Adipocyte (in vitro differentiated cells): ENCODE measurements at regions not wholly inside any gene's neighbourhood (a gene's known extent, or its start where the extent isn't known, plus 50 kb on each side); places are given as distances from the start of the nearest gene placed in this dataset.

Source experiments
- DNase-seq: peaks from one replicate; pipeline ENCODE4 v3.0.0-alpha.2; 2015; ENCODE audit warnings: low read depth
- H3K27me3 ChIP-seq: replicated peaks from 2 replicates; pipeline ENCODE4 v1.7.0; 2013; ENCODE audit warnings: mild to moderate bottlenecking, low read length, moderate library complexity; ENCODE audit not compliant: control insufficient read depth, insufficient read depth
- H3K36me3 ChIP-seq: 2 replicates; pipeline ENCODE4 v1.7.0; 2013; ENCODE audit warnings: low read length, mild to moderate bottlenecking, moderate library complexity; ENCODE audit not compliant: control insufficient read depth, insufficient read depth, severe bottlenecking
- H3K4me1 ChIP-seq: 2 replicates; pipeline ENCODE4 v1.7.0; 2013; ENCODE audit warnings: mild to moderate bottlenecking, low read length, moderate library complexity; ENCODE audit not compliant: control insufficient read depth, insufficient read depth
- H3K4me3 ChIP-seq: 2 replicates; pipeline ENCODE4 v1.7.0; 2013; ENCODE audit warnings: mild to moderate bottlenecking, low read length, moderate library complexity
- H3K9ac ChIP-seq: 2 replicates; pipeline ENCODE4 v1.7.0; 2013; ENCODE audit warnings: mild to moderate bottlenecking, low read length, moderate library complexity
- H3K9me3 ChIP-seq: 2 replicates; pipeline ENCODE4 v1.7.0; 2013; ENCODE audit warnings: mild to moderate bottlenecking, low read length, moderate library complexity; ENCODE audit not compliant: control insufficient read depth

DNA sequence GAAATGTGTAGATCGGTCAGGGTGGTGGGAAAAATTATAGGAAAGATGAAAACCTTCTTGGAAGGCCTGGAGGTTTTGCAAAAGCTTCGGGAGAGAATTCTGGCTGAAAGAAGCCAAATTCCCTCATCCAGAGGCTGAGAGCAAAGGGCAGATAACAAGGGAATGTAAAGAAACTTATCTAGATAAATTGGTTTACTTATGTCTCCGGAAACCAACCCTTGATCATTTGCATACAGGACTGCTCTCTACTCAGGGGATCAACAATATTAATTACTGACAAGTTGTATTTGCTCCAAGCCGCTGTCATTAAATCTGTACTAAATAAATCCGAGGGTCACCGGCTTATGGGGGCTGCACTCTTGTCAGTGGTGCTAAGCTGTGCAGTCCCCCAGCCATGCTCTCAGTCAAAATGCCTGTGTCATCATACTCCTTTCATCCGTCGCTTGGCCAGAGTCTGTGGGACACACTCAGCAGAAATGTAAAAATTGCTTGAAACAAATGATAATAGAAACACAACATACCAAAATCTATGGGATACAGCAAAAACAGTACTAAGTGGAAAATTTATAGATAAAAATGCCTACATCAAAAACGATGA, 715.7 kb downstream of the KCTD8 start:
- Histone ChIP-seq H3K36me3 (no peaks in the 10 kb centered on the region), H3K4me1 (no peaks in the 10 kb centered on the region), H3K9me3 (peaks cover 16% of the 10 kb centered on the region), H3K4me3 (no peak overlapping the region), H3K27me3 (no peaks in the 10 kb centered on the region), H3K9ac (no peak overlapping the region)
- DNase-seq: no peak

DNA sequence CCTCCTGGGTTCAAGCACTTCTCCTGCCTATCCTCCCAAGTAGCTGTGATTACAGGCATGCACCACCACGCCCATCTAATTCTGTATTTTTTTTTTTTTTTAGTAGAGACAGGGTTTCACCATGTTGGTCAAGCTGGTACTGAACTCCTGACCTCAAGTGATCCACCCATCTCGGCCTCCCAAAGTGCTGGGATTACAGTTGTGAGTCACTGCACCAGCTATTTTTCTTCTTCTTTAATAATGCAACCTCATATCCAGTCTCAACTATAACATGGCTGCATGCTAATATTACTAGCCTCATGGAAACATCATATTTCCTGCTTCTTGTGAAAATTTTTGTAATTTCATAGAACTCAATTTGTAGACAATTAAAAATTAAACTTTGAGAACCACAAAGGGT, 706.5 kb downstream of the KCTD8 start:
- no peaks in the 10 kb centered on the region for H3K36me3 ChIP-seq
- H3K4me3 ChIP-seq: no peak overlapping the region
- DNase-seq: no peak
- no peaks in the 10 kb centered on the region for H3K9me3 ChIP-seq
- H3K27me3 ChIP-seq: no peaks in the 10 kb centered on the region
- no peak overlapping the region for H3K9ac ChIP-seq
- H3K4me1 ChIP-seq: no peaks in the 10 kb centered on the region

DNA sequence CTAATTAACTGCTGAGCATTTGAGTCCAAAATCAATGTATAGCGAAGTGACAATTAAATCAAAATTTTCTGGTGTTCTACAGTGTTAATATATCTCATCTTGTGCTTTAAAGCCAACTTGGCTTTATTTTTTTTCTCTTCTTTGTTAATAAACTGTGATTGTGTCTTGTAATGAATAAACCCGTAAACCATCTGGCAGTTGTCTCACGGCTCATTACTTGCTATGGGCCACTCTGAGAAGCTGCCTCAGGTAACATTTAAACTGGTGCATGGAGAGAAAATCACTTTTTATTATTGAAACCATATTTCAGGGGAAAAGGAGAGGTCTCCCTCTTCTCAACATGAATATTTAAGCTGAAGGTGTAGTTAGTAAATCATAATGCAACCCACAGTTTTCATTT, 694.0 kb downstream of the KCTD8 start:
- no peak for DNase-seq
- no peaks in the 10 kb centered on the region for H3K9me3 ChIP-seq
- no peaks in the 10 kb centered on the region for H3K36me3 ChIP-seq
- no peak overlapping the region for H3K9ac ChIP-seq
- H3K27me3 ChIP-seq: no peaks in the 10 kb centered on the region
- no peaks in the 10 kb centered on the region for H3K4me1 ChIP-seq
- H3K4me3 ChIP-seq: no peak overlapping the region

DNA sequence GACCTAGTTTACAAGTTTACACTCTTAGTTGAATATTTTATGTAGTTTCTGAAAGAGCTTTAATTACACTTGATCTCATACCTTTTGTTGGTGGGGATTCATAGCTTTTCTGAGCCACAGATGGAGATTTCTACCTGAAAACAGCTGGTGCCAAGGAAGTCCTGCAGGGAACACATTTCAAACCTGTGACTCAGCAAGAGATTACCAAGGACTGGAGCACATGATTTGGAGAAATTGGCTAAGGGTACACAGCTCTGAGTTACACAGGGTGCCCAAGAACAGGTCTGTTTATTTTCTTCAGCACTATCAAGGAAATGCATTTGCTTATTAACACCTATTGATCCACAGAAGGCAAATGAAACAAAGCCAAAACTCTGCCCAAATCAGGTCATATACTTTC, 691.5 kb downstream of the KCTD8 start:
- Histone ChIP-seq H3K36me3 (no peaks in the 10 kb centered on the region), H3K4me1 (no peaks in the 10 kb centered on the region)

DNA sequence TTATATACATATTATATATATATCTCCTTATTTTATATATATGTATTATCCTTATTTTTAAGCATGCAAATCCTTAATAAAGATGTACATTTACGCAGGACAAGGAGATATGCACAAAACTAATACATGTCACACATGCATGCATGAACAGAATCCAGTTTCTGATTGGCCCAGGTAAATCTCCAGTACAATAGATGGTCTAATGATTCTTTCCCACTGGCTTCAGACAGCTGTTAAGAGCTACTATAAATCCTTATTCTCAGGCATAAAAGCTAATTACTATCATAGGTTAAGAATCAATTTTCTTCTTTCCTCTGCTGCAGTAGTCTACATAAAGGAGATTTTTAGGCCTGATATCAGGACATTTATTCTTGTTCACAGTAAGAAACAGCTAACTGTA, 689.8 kb downstream of the KCTD8 start:
- DNase-seq: no peak
- Histone ChIP-seq H3K36me3 (no peaks in the 10 kb centered on the region), H3K9me3 (no peaks in the 10 kb centered on the region), H3K4me3 (no peak overlapping the region), H3K4me1 (no peaks in the 10 kb centered on the region), H3K9ac (no peak overlapping the region), H3K27me3 (no peaks in the 10 kb centered on the region)

More for the DNA sequence above, 691.5 kb downstream of the KCTD8 start:
- no peaks in the 10 kb centered on the region for H3K27me3 ChIP-seq
- no peak for DNase-seq
- no peaks in the 10 kb centered on the region for H3K9me3 ChIP-seq
- H3K4me3 ChIP-seq: no peak overlapping the region
- no peak overlapping the region for H3K9ac ChIP-seq

DNA sequence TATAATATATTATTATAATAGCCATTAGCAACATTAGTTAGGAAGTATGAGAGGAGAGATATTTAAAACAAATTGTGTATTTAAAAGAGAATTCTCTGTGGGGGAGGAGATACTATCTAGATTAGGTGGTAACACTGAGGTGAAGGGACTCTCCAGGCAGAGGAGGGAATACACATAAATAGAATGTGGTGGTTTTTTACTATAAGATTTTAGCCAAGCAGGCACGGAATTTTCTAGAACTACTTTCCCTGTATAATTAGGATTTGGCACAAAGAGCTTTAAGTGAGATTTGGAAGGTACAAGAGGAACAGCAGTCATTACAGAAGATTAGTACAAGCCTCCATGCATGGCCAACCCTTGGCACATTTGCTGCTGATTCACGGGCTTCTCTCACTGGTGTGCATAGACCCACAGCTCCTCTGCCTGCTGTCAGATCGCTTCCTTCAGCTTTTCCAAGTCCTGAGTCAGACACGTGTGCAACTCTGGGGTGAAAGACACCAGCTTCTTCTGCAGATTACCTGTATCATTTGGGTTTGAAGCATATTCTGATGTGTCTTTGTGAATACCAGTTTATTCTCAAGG, 685.5 kb downstream of the KCTD8 start:
- no peaks in the 10 kb centered on the region for H3K4me1 ChIP-seq
- no peak overlapping the region for H3K9ac ChIP-seq
- DNase-seq: no peak
- H3K4me3 ChIP-seq: no peak overlapping the region
- H3K27me3 ChIP-seq: no peaks in the 10 kb centered on the region
- no peaks in the 10 kb centered on the region for H3K36me3 ChIP-seq
- no peaks in the 10 kb centered on the region for H3K9me3 ChIP-seq

DNA sequence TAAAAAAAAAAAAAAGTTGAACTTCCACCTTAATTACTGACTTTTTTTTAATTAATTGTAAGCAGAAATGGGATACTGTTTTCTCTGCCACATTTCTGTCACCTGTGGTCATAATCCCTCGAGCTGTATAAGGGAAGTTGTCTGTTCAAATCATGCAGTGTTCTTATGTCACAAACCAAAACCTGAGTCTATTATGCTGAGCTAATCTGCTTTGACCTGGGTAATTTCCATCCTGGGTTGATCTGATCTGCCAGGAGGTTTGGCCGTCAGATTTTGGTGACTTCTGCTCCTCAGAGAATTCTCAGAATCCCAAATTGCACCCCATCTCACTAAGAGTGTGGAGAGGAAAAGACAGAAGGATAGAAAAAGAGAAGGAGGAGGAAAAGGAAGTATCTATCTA, 683.1 kb downstream of the KCTD8 start:
- Histone ChIP-seq H3K4me3 (no peak overlapping the region), H3K9ac (no peak overlapping the region), H3K9me3 (no peaks in the 10 kb centered on the region), H3K4me1 (no peaks in the 10 kb centered on the region), H3K36me3 (no peaks in the 10 kb centered on the region), H3K27me3 (no peaks in the 10 kb centered on the region)
- no peak for DNase-seq

DNA sequence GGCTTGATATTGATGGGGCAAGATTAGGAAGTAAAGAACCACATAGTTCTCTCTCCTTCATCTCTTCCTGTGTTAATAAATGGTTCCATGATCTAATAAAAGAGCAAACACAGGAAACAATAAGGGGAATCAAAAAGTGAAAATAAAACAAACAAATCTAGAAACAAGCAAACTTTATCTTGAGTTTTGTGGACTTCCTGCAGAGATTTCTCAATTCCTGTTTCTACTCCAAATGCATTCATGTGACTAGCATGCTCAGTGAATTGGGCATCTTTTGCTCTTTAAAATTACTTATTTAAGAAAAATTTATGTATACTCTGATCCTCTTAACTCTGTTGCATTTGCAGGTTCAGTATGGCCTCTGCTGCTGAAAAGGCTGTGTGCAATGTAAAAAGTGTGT, 682.0 kb downstream of the KCTD8 start:
- Histone ChIP-seq H3K4me3 (no peak overlapping the region), H3K9me3 (no peaks in the 10 kb centered on the region), H3K9ac (no peak overlapping the region), H3K4me1 (no peaks in the 10 kb centered on the region), H3K27me3 (no peaks in the 10 kb centered on the region), H3K36me3 (no peaks in the 10 kb centered on the region)
- no peak for DNase-seq

DNA sequence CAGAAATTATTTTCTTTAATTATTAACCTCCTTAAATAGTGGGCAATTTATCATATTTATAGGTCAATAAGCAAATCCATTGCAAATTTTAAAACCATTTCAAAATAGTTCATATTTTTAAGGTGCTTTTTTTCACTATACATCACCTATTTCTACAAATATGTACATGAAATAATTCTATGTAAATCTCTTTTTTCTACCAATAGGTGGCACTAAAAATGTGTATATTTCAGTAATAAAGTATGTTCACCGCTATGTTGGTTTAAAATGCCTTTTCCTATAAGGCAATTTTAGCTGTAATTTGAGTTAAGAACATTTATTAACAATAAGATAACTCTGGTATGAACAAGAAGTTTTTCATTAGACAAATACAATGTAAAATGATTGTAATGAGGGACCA, 672.2 kb downstream of the KCTD8 start:
- DNase-seq: peak; percentile 35
- Histone ChIP-seq H3K27me3 (no peaks in the 10 kb centered on the region), H3K36me3 (no peaks in the 10 kb centered on the region), H3K4me3 (no peak overlapping the region), H3K9me3 (no peaks in the 10 kb centered on the region), H3K4me1 (no peaks in the 10 kb centered on the region), H3K9ac (no peak overlapping the region)

DNA sequence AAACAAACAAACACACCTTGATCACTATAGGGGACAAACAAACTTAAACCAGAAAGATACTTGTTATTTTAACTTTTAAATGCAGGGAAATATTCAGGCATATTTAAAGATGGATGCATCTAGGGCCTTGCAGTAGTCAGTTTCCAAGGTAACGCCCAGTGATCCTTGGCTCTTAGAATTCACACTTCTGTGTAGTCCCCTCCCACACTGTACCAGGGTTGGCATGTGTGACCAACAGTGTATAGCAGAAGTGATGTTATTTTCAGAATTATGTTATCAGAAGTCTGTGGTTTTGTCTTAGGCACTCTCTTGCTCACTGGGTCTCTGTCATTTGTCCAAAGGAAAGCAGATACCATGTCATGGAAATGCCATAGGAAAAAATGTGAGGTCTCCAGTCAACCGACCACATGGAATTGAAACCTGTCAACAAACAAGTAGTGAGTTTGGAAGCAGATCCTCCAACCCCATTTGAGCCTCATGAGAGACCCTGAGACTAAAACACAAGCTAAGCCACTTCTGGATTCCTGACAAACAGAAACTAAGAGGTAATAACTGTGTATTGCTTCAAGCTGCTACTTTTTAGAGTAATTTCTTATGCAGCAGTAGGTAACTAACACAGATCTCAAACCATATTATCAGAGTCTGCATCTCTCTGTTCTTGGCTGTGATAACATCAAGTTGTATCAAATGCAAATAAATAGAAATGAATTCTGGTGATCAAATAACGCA, 670.3 kb downstream of the KCTD8 start:
- no peaks in the 10 kb centered on the region for H3K9me3 ChIP-seq
- no peaks in the 10 kb centered on the region for H3K4me1 ChIP-seq
- DNase-seq: no peak
- H3K27me3 ChIP-seq: no peaks in the 10 kb centered on the region
- no peaks in the 10 kb centered on the region for H3K36me3 ChIP-seq
- H3K4me3 ChIP-seq: no peak overlapping the region
- no peak overlapping the region for H3K9ac ChIP-seq

DNA sequence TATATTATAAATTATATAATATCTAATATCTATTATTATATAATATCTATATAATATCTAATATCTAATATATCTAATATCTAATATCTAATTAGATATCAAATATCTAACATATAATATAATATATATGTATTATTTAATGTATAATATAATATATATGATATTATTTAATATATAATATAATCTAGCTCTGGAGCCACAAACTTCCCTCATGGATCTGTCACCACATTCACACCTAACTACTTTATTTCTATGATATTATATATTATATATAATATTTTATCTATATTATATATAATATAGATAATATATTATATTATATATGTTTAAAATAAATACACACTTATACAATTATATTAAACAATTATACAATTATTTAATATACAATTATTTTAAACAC, 667.5 kb downstream of the KCTD8 start:
- H3K9ac ChIP-seq: no peak overlapping the region
- H3K27me3 ChIP-seq: no peaks in the 10 kb centered on the region

More for the DNA sequence above, 667.5 kb downstream of the KCTD8 start:
- H3K36me3 ChIP-seq: no peaks in the 10 kb centered on the region
- H3K4me3 ChIP-seq: no peak overlapping the region
- no peaks in the 10 kb centered on the region for H3K9me3 ChIP-seq
- no peak for DNase-seq
- no peaks in the 10 kb centered on the region for H3K4me1 ChIP-seq
